ENCODE measurements at regions not wholly inside any gene's neighbourhood (a gene's known extent, or its start where the extent isn't known, plus 50 kb on each side); places are given as distances from the start of the nearest gene placed in this dataset.

DNA sequence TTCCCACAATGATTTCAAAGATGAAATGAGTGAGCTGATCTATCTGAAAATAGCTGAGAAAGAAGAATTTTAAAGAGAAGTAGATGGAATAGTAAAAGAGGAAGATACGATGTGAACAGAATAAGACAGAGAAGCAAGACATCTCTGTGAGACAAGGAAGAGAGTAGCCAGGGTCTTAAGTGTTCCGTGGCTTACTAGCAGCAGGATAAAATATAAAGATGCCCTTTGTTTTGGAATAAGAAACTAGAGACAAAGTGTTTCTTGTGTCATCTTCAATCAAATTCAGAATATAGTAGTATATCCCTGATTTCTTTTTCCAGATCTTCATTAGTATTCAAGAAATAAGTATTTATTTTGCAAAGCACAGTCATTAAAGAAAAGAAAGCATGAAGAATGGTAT is 281.0 kb upstream of the NECTIN3 start:
- TF ChIP-seq CTCF (IDR thresholded peaks at IDR 0.05) (no peak), POLR2A (IDR thresholded peaks at IDR 0.05) (no peak)
